CD4-positive, alpha-beta T cell treated with Interleukin-4 for 4 hours (primary cell): ENCODE measurements at regions not wholly inside any gene's neighbourhood (a gene's known extent, or its start where the extent isn't known, plus 50 kb on each side); places are given as distances from the start of the nearest gene placed in this dataset.

Experiments
- DNase-seq: peaks from one replicate; pipeline ENCODE4 v3.0.0-alpha.2; 2020

DNA sequence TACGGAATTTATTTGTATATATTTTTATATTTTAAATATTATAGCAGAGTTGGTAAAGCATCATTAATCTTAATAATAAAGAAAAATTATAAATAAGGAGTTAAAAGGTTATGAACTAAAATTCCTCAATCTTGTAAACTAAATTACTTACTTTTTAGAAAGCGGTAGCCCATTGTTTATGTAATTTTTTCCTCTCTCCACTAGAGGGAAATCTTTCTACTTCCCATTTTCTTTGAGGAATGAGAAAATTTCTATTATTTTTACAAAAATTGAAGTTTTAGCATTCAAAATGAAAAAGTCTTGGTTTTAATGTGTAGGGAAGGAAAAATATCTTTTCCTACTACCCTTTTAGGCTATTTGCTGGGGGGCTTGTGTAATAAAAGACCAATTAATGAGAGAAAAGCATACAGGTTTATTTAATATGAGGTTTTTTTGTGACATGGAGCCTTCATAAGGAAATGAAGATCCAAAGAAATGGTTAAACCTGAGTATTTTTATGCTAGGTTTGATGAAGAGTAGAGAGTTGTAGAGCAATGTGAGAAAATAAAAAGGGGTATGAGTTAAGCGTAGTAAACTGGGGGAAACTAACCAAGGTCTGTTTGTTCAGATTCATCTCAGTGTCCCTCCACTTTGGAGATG lies 68.7 kb upstream of the ADAD1 start:
- no peak for DNase-seq

DNA sequence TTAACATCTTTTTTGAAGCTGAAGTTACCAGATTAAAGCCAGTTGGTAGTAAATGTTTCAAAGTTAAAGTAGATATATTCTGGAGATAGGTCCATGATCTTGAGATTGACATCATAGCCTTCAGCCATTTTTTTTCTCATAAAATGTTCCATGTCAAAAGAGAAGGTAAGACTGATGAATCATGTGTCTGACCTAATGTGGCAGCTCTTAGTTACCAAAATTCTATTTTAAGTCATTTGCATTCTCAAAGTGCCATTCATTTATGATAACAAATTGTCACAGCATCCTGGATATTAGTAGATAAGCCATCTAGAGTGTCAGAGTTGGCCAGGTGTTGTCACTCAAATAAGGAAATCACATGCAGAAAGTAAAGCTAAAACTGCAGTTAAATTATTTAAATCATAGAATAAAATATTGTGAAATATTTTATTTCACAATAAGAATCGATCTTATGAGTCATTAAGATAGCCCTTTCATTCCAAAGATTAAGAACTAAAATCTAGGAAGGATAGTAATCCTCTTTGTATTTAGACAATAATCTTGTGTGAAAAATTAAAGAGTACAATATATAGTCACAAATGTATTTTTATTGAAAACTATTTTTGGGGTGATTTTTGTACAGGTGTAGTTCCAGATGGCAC lies 65.7 kb upstream of the ADAD1 start:
- DNase-seq: no peak

DNA sequence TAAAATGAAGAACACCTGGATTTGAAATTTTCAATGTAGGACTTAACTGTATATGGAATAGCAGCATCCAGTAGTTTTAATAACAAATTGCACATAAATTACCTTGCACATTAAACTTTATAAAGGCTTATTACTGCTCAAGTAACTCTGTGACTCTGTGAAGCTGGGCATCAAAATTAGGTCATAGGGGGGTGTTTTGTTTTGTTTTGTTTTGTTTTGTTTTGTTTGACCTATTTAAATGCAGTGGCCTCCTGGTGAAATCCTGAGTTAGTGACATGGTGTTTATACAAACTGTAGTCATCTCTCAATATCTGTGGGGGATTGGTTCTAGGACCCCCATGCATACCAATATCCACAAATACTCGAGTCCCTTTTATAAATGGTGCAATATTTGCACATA lies 51.9 kb upstream of the ADAD1 start:
- no peak for DNase-seq

DNA sequence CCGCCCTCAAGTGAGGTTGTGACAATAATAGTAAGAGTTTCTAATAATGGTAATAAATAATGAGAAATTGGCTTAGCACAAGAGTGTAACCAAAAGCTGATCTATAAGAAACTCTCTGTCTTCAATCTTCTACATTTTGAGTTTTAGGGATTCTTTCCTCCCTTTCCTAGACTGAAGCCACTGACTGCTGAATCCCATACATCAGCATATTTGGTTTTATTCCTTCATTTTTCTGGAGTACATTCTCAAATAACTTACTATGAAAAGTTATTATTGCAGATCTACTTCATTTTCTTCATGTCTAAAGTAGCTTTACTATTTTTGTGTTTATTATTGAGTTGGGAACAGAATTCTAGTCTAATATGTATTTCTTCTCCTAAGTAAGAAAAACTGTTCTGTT lies 49.9 kb upstream of the ADAD1 start:
- no peak for DNase-seq
